Transverse colon (tissue), 4 donors: ENCODE measurements at regions not wholly inside any gene's neighbourhood (a gene's known extent, or its start where the extent isn't known, plus 50 kb on each side); places are given as distances from the start of the nearest gene placed in this dataset.

Source experiments
- POLR2AphosphoS5 ChIP-seq, 3 donors: sonication (generic); formaldehyde crosslinking; IDR thresholded peaks; one replicate each; pipeline ENCODE4 v1.6.1; 2016; ENCODE audit warnings: antibody characterized with exemption in 3 of 3
- TF ChIP-seq, protein P1 (sequence below), 5 experiments: fragments of 200-600 bp in 3 of 5; fragments of 450-650 bp in 2 of 5; sonication (generic) in 3 of 5; IDR thresholded peaks; 1 replicate in 2 of 5; 2 replicates in 3 of 5; pipeline ENCODE4 v1.5.1; 2016 to 2017; ENCODE audit warnings: antibody characterized with exemption in 5 of 5, inconsistent platforms in 3 of 5, mild to moderate bottlenecking in 2 of 5, moderate library complexity in 1 of 5

DNA sequence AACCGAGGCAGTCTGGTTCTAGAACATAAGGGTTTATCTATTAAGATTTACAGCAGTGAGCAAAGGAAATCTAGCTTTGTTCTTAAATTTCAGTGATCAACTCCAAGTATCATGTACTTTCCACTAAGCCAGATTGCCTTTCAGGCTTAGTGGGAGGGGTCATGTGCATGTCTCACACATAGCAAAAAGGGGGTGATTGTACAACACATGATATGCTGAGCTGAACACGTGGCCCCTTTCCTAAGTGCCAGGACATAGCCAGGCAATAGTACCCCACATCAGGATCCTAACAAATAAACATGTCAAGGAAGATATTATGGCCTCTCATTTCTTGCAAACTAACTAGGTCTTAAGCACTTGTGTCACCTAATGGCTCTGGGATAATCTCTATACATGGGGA, 347.2 kb downstream of the C12orf75 start:
- TF ChIP-seq, protein P1, sequence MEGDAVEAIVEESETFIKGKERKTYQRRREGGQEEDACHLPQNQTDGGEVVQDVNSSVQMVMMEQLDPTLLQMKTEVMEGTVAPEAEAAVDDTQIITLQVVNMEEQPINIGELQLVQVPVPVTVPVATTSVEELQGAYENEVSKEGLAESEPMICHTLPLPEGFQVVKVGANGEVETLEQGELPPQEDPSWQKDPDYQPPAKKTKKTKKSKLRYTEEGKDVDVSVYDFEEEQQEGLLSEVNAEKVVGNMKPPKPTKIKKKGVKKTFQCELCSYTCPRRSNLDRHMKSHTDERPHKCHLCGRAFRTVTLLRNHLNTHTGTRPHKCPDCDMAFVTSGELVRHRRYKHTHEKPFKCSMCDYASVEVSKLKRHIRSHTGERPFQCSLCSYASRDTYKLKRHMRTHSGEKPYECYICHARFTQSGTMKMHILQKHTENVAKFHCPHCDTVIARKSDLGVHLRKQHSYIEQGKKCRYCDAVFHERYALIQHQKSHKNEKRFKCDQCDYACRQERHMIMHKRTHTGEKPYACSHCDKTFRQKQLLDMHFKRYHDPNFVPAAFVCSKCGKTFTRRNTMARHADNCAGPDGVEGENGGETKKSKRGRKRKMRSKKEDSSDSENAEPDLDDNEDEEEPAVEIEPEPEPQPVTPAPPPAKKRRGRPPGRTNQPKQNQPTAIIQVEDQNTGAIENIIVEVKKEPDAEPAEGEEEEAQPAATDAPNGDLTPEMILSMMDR (IDR thresholded peaks at IDR 0.05): no peak
- no peak for TF ChIP-seq POLR2AphosphoS5 (IDR thresholded peaks at IDR 0.05)
